NCI-H226 (cell line): ENCODE measurements at regions not wholly inside any gene's neighbourhood (a gene's known extent, or its start where the extent isn't known, plus 50 kb on each side); places are given as distances from the start of the nearest gene placed in this dataset.
"Not testable (repeated sequence)": the region's sequence is repeated elsewhere in the genome, so short reads cannot be mapped to it uniquely, and the experiment has no call there.

Experiments
- DNase-seq: peaks from one replicate; pipeline ENCODE4 v3.0.0-alpha.2; 2015

GRCh38 chr4:112952313-112952700, 97.1 kb upstream of the ANK2 start:
- no peak for DNase-seq

GRCh38 chr4:112953262-112953661, 96.2 kb upstream of the ANK2 start:
- no peak for DNase-seq

- DNase-seq = no peak
Measured at GRCh38 chr4:112954286-112954685, 95.2 kb upstream of the ANK2 start.

- DNase-seq = no peak
Measured at GRCh38 chr4:112956484-112956896, 93.0 kb upstream of the ANK2 start.

DNA sequence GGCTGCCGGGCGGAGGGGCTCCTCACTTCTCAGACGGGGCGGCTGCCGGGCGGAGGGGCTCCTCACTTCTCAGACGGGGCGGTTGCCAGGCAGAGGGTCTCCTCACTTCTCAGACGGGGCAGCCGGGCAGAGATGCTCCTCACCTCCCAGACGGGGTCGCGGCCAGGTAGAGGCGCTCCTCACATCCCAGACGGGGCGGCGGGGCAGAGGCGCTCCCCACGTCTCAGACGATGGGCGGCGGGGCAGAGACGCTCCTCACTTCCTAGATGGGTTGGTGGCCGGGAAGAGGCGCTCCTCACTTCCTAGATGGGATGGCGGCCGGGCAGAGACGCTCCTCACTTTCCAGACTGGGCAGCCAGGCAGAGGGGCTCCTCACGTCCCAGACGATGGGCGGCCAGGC, 91.7 kb upstream of the ANK2 start:
- not testable (repeated sequence) for DNase-seq

DNA sequence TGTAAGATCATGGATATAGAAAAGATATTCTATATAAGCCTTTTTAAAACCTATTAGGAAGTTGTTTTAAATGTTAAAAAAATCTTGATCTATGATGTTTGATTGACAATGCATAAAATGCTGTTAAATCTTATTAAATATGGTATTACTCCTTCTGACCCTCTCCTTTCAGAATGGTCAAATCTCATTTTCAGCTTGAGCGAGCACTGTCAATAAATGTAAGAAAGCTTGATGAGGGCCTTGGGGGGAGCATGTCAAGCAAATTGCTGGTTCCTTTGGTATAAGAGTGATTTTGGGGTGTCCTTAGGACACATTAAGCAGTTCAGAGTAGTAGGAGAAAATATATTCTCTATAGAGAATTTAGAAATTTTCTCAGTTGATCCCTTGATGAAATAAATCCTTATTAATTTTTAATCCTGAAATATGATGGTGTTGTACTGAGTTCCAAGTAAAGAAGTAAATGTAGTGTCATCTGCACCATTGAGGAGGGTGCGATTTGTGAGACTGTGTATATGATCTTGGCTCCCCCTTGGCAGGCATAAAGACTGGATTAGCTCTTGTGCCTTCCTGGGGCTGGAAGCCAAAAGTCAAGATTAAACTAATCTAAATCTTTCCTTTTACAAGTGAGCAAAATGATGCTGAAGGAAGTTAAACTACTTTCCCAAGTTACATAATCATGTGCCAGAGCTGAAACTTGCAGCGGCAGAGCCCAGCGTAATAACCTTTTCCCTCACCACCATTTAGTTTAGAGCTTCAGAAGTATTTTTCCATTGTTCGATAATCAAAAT, 82.6 kb upstream of the ANK2 start:
- DNase-seq = no peak

DNA sequence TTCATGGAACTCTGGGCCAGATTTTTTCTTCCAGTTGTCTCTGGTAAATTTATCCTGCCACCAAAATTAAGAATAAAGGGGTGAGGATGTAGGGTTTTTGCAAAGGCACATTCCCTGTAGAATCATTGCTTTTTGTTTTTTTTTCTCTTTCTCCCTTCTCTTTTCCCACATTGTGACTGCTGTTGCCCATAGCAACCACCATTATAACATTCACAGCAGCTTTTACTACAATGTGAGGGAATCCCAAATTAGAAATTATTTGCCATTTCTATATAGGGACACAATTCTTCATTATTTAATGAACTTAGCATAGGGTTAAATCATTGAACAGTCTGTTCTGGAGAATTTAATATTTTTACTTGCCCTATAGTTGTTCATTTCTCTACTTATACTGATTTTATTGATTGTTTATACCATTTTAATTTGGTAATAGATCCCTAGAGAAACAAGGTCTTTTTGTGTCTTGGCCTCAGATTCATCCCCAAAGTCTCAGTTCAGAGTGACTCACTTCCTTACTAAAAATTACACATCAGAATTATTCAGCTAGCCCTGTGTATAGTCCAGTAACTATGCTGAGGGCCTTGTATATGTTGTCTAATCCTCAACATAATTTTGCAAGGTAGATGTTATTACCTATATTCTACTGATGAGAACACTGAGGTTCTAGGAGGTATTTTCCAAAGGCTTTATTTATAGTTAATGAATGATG, 80.8 kb upstream of the ANK2 start:
- no peak for DNase-seq

- no peak for DNase-seq
Measured at GRCh38 chr4:112970903-112971302, 78.5 kb upstream of the ANK2 start.

DNA sequence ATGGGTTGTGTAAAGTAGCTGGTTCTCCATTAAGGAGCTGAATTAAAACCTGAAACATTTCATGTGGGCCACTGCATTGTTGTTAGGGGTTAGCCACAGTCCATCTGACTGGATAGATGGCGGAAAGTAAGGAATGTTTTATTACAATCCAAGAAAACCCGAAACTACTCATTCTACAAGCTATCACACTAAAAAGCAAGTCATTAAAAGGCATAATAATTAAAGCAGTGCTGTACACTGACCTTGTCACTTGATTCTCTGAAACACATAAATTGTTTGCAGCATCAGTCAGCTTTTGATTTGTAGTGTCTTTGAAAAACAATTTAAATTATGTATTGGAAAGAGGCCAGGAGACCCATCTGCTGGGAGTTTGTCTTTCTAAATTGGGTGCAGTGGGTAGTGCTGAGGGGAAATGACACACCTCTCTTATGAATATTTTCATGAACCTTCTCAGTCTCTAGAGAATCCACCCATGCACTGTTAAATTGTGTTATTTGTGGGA, 75.7 kb upstream of the ANK2 start:
- no peak for DNase-seq

- DNase-seq = peak; percentile 37
Measured at GRCh38 chr4:112975567-112976355, 73.7 kb upstream of the ANK2 start.

GRCh38 chr4:112978691-112979472, 70.6 kb upstream of the ANK2 start:
- DNase-seq = peak; percentile 61

GRCh38 chr4:112979881-112980421, 69.5 kb upstream of the ANK2 start:
- no peak for DNase-seq

DNA sequence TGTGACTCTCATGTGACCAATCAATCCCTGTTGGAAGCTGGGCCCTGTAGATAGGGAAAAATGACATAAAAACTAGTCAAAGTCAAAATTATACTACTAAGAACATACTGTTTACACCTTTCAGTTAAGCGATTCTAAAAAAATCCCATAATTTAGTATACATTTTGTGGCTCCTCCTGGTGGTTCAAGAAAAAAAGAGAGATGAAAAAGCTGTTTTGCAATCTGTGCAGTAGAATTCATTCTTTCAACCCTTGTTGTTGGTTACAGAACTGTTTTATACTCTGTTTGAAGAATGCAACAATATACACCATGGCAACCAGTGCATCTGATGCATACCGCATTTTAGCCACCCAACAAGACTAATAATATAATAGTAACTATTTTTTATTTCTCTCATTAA, 66.8 kb upstream of the ANK2 start:
- DNase-seq = no peak

DNA sequence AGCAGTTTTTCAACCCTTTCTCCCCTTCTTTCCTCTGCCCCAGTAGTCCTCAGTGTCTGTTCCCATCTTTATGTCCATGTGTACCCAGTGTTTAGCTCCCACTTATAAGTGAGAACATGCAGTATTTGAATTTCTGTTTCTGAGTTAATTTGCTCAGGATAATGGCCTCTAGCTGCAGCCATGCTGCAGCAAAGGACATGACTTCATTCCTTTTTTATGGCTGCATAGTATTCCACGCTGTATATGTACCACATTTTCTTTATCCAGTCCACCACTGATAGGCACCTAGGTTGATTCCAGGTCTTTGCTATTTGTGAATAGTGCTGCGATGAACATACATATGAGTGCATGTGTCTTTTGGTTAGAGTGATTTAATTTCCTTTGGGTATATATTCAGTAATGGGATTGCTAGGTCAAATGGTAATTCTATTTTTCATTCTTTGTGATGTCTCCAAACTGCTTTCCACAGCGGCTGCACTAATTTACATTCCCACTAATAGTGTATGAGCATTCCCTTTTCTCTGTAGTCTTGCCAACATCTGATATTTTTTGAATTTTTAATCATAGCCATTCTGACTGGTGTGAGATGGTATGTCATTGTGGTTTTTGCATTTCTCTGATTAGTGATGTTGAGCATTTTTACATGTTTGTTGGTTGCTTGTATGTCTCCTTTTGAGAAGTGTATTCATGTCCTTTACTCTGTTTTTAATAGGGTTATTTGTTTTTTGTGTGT, 54.6 kb upstream of the ANK2 start:
- no peak for DNase-seq
